Activated T-cell treated with anti-CD3 and anti-CD28 coated beads, Interleukin-2, amount 50 U/mL, for 72 hours (primary cell): ENCODE measurements at regions not wholly inside any gene's neighbourhood (a gene's known extent, or its start where the extent isn't known, plus 50 kb on each side); places are given as distances from the start of the nearest gene placed in this dataset.
"Not testable (repeated sequence)": the region's sequence is repeated elsewhere in the genome, so short reads cannot be mapped to it uniquely, and the experiment has no call there.

Experiments
- ATAC-seq, 2 donors: fragments of 150-1000 bp; cut with Tn5 transposase; replicated peaks in 1 of 2; 2 replicates each; pipeline ENCODE4 v1.10.0; 2021; ENCODE audit warnings: moderate library complexity in 2 of 2, mild to moderate bottlenecking in 1 of 2
- DNase-seq, 2 donors: peaks; one replicate each; pipeline ENCODE4 v3.0.0; 2021 to 2022; ENCODE audit warnings: mixed read lengths in 1 of 2
- H3K27ac Mint-ChIP-seq: one replicate; pipeline ENCODE4 v1.8.0; 2022; ENCODE audit warnings: mild to moderate bottlenecking, moderate library complexity, mixed read lengths
- H3K27me3 Mint-ChIP-seq: one replicate; pipeline ENCODE4 v1.8.0; 2022; ENCODE audit warnings: low read depth, mixed read lengths
- H3K36me3 Mint-ChIP-seq, 2 donors: one replicate each; pipeline ENCODE4 v1.8.0; 2022; ENCODE audit warnings: mixed read lengths in 2 of 2, mild to moderate bottlenecking in 1 of 2; ENCODE audit not compliant: insufficient read depth in 2 of 2
- H3K4me1 Mint-ChIP-seq: one replicate; pipeline ENCODE4 v1.8.0; 2022; ENCODE audit warnings: low read depth, mixed read lengths
- H3K4me3 Mint-ChIP-seq, 2 donors: one replicate each; pipeline ENCODE4 v1.8.0; 2022; ENCODE audit warnings: mild to moderate bottlenecking in 2 of 2, mixed read lengths in 2 of 2, moderate library complexity in 2 of 2
- H3K9me3 Mint-ChIP-seq, 2 donors: one replicate each; pipeline ENCODE4 v1.8.0; 2022; ENCODE audit warnings: mixed read lengths in 2 of 2

DNA sequence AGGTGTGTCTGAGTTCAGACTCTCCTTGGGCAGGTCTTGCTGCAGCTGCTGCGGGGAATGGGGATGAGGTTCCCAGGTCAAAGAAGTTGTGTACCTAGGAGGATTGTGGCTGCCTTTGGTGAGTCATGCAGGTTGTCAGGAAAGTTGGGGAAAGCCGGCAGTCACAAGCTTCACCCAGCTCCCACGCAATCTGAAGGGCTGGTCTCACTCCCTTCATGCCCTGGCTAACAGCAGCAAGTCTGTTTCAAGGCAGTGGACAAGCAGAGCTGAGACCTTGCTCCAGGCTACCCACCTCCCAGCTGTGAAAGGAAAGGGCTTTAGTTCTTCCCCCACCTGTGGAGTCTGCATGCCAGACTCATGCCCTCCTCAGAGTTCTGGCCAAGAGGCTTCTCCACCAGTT, 287.2 kb downstream of the DTHD1 start:
- no peak for ATAC-seq
- Mint-ChIP-seq H3K36me3 (no peaks in the 10 kb centered on the region), H3K4me1 (no peaks in the 10 kb centered on the region), H3K4me3 (no peak overlapping the region), H3K27me3 (no peaks in the 10 kb centered on the region), H3K27ac (no peak overlapping the region), H3K9me3 (peaks cover 0 to 5% of the 10 kb centered on the region in 2 donors)
- no peak for DNase-seq

DNA sequence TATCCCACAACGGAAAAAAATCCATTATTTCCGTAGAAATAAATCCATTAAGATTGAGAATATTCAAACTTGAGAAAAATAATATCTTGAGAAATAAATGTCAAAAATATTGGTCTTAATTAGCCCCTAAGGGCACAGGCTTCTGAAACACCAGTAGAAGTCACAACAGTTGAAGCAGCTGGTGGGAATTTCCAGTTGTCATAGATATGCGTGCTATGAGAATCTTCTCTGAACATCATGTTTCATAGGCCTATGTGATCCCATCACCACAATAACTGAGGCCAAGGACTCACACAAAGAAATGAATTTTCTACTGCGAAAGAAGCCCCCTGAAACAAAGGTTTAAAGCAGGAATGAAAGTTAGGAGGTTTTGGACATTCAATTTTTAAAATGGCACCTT, 292.0 kb downstream of the DTHD1 start:
- peaks cover 2 to 4% of the 10 kb centered on the region in 2 donors for H3K36me3 Mint-ChIP-seq
- H3K4me1 Mint-ChIP-seq = no peaks in the 10 kb centered on the region
- no peak overlapping the region for H3K27ac Mint-ChIP-seq
- no peak overlapping the region for H3K4me3 Mint-ChIP-seq
- H3K9me3 Mint-ChIP-seq = peaks cover 1 to 15% of the 10 kb centered on the region in 2 donors
- DNase-seq (no peak), ATAC-seq (no peak)
- H3K27me3 Mint-ChIP-seq = no peaks in the 10 kb centered on the region

DNA sequence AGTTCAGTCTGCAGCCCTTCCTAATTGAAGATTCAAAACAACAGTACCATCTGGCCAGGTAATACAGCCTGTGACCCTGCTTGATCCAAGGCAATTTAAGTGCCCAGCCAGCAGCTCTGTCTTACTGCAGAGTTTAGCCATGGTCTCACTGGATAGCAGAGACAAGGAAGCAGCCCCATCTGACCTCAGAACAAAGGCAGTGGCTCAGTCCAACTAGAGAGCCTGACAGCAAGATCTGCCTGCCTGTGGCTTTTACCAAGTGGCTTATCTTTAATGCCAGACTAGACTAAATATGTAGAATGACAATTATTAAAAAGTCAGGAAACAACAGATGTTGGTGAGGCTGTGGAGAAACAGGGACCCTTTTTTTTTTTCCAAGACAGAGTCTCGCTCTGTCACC, 293.4 kb downstream of the DTHD1 start:
- no peak overlapping the region for H3K27ac Mint-ChIP-seq
- H3K4me1 Mint-ChIP-seq = no peaks in the 10 kb centered on the region
- peaks cover 3 to 15% of the 10 kb centered on the region in 2 donors for H3K9me3 Mint-ChIP-seq
- ATAC-seq = no peak
- no peak for DNase-seq
- H3K27me3 Mint-ChIP-seq = no peaks in the 10 kb centered on the region
- no peak overlapping the region for H3K4me3 Mint-ChIP-seq
- H3K36me3 Mint-ChIP-seq = peaks cover 2 to 4% of the 10 kb centered on the region in 2 donors

DNA sequence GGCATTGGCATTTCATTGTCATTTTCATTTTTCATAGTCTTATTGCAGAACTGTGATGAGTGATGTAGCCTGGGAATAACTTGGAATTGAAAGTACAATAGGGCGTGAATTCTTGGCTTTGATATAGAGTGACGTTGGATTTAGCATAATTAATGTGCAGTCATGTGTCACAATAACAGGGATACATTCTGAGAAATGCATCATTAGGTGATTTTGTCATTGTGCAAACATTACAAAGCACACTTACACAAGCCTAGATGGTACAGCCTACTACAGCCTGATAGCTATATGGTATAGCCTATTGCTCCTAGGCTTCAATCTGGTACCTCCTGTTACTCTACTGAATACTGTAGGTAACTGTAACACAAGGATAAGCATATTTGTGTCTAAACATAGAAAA, 300.8 kb downstream of the DTHD1 start:
- no peaks in the 10 kb centered on the region for H3K4me1 Mint-ChIP-seq
- no peak for DNase-seq
- H3K9me3 Mint-ChIP-seq = peaks cover 0 to 1% of the 10 kb centered on the region in 2 donors
- H3K36me3 Mint-ChIP-seq = peaks cover 0 to 3% of the 10 kb centered on the region in 2 donors
- no peak overlapping the region for H3K4me3 Mint-ChIP-seq
- H3K27me3 Mint-ChIP-seq = no peaks in the 10 kb centered on the region
- no peak for ATAC-seq
- no peak overlapping the region for H3K27ac Mint-ChIP-seq

DNA sequence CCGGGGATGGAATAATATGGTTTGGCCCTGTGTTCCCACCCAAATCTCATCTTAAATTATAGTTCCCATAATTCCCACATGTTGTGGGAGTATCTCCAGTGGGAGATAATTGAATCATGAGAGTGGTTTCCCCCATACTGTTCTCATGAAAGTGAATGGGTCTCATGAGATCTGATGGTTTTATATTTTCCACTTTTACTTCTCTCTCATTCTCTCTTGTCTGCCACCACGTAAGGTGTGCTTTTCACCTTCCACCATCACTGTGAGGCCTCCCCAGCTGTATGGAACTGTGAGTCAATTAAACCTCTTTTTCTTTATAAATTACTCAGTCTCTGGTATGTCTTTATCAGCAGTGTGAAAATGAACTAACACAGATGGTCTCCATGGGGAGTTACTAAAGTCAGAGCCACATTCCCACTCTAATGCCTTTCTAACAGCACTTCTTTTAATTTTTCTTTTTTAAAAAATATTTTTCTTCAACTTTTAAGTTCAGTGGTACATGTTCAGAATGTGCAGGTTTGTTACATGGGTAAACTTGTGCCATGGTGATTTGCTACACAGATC, 306.6 kb downstream of the DTHD1 start:
- H3K27me3 Mint-ChIP-seq = no peaks in the 10 kb centered on the region
- ATAC-seq (peak in 1 of 2 donors; percentile 21), DNase-seq (no peak)
- H3K4me1 Mint-ChIP-seq = no peaks in the 10 kb centered on the region
- peaks cover 0 to 3% of the 10 kb centered on the region in 2 donors for H3K36me3 Mint-ChIP-seq
- H3K9me3 Mint-ChIP-seq = peaks cover 2 to 9% of the 10 kb centered on the region in 2 donors
- H3K27ac Mint-ChIP-seq = no peak overlapping the region
- no peak overlapping the region for H3K4me3 Mint-ChIP-seq

DNA sequence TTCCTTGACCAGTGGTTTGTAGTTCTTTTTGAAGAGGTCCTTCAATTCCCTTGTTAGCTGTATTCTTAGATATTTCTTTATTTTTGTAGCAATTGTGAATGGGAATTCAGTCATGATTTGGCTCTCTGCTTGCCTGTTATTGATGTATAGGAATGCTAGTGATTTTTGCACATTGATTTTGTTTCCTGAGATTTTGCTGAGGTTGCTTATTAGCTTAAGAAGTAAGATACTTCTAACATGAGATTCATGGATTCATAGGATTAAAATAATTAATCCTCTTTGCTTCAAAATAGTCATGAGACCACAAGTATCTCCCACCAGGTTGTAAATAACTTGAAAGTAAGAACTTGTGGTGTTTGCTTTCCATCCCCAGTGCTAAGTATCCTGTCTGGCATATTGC, 308.9 kb downstream of the DTHD1 start:
- DNase-seq (no peak), ATAC-seq (no peak)
- Mint-ChIP-seq H3K4me1 (no peaks in the 10 kb centered on the region), H3K27ac (no peak overlapping the region), H3K9me3 (peaks cover 2 to 9% of the 10 kb centered on the region in 2 donors), H3K36me3 (peaks cover 0 to 3% of the 10 kb centered on the region in 2 donors), H3K4me3 (no peak overlapping the region), H3K27me3 (no peaks in the 10 kb centered on the region)

DNA sequence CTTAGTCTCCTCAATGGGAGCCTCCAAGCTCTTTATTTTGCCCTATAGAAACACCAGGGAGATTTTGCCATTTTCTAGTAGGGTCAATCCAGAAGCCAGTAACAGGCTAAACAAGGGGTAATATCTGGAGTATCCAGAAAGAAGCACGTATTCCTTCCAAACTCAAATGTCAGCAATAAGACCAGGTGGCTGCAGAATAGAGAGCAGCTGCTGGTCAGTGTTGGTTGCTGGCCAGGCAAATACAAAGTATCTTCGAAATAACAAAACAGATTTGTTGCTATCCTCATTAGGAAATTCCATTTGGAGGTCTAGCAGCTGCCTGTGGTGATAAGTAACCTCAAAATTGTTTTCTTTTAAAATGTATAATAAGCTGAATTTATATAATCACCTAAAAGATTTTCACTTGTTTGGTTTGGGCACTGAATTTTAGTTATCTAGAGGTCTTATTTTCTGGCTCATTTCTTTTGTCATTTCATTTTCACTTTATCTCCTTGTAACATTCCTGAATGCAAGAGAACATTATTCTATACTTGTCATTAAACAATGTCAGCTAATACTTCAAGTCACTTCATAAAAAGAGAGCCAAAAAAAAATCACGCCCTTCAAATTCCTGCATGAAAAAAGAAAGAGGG, 320.6 kb downstream of the DTHD1 start:
- Mint-ChIP-seq H3K27me3 (no peaks in the 10 kb centered on the region), H3K4me1 (no peaks in the 10 kb centered on the region), H3K27ac (no peak overlapping the region), H3K4me3 (no peak overlapping the region), H3K36me3 (no peaks in the 10 kb centered on the region), H3K9me3 (no peaks in the 10 kb centered on the region)
- ATAC-seq (no peak), DNase-seq (no peak)

DNA sequence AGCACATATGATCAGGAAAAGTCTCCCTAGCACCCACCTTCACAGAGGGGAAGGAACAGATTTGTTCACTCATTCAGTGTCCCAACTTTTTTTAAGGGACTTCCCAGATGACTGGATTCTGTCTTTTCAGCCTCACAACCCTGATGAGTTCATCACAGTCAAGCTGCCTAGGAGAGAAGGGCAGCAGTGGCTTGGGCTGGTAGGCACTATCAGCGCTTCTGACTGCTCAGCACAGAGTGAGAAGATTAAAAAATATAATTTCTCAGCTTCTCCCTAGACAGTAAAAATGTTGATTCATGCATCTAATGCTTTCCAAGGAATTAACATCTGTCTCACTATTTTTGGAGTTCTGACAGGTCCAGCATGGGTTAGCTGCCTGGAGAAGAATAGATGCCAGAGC, 328.2 kb downstream of the DTHD1 start:
- no peak overlapping the region for H3K4me3 Mint-ChIP-seq
- H3K36me3 Mint-ChIP-seq = peaks cover 4 to 9% of the 10 kb centered on the region in 2 donors
- H3K27me3 Mint-ChIP-seq = peaks cover 12% of the 10 kb centered on the region
- no peaks in the 10 kb centered on the region for H3K4me1 Mint-ChIP-seq
- H3K27ac Mint-ChIP-seq = no peak overlapping the region
- no peak for DNase-seq
- H3K9me3 Mint-ChIP-seq = peaks cover 3 to 9% of the 10 kb centered on the region in 2 donors
- peak in 1 of 2 donors; percentile 43 for ATAC-seq

DNA sequence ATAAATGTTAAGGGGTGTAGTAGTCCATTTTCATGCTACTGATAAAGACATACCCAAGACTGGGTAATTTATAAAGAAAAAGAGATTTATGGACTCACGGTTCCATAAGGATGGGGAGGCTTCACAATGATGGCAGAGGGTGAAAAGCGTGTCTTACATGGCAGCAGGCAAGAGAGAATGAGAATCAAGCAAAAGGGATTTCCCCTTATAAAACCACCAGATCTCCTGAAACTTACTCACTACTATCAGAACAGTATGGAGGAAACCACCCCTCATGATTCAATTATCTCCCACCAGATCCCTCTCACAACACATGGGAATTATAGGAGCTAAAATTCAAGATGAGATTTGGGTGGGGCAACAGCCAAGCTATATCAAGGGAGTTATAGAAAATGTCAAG, 329.2 kb downstream of the DTHD1 start:
- H3K4me1 Mint-ChIP-seq = no peaks in the 10 kb centered on the region
- H3K27ac Mint-ChIP-seq = no peak overlapping the region
- H3K27me3 Mint-ChIP-seq = peaks cover 12% of the 10 kb centered on the region
- H3K9me3 Mint-ChIP-seq = peaks cover 3 to 9% of the 10 kb centered on the region in 2 donors
- ATAC-seq = peak; percentile 42 to 51
- DNase-seq = no peak
- peaks cover 4 to 9% of the 10 kb centered on the region in 2 donors for H3K36me3 Mint-ChIP-seq
- no peak overlapping the region for H3K4me3 Mint-ChIP-seq

DNA sequence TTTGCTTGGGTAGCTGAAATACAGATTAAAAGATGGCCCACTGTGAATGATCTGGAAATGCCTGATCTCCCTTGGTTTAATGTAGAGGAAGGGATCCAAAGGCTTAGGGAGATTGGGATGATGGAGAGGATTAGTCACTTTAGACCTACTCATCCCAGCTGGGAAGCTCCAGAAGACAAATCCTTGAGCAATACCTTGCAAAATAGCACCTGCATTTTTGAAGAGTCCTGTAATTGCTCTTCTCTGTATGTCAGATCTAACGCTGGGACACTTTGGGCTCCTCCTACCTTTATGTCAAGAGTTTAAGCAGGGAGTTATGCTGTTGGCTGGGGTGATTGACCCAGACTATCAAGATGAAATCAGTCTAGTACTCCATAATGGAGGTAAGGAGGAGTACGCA, 331.7 kb downstream of the DTHD1 start:
- Mint-ChIP-seq H3K9me3 (peaks cover 7 to 12% of the 10 kb centered on the region in 2 donors), H3K27me3 (peaks cover 12% of the 10 kb centered on the region)
- not testable (repeated sequence) for H3K4me3 Mint-ChIP-seq, DNase-seq, ATAC-seq, H3K27ac Mint-ChIP-seq, H3K4me1 Mint-ChIP-seq, H3K36me3 Mint-ChIP-seq

DNA sequence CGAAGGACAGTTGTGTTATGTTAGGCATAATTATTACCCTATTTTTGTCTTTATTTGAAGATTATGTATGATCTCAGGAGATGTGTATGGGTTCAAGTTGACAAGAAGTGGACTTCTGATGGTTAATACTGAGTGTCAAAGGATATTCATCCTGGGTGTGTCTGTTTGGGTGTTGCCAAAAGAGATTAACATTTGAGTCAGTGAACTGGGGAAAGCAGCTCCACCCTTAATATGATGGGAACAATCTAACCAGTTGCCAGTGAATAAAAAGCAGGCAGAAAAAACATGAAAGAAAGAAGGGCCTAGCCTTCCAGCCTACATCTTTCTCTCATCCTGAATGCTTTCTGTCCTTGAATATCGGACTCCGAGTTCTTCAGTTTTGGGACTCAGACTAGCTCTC, 332.6 kb downstream of the DTHD1 start:
- no peak for DNase-seq
- ATAC-seq = no peak
- H3K9me3 Mint-ChIP-seq = peaks cover 7 to 12% of the 10 kb centered on the region in 2 donors
- no peak overlapping the region for H3K4me3 Mint-ChIP-seq
- H3K36me3 Mint-ChIP-seq = peaks cover 4 to 9% of the 10 kb centered on the region in 2 donors
- no peaks in the 10 kb centered on the region for H3K4me1 Mint-ChIP-seq
- H3K27ac Mint-ChIP-seq = no peak overlapping the region
- H3K27me3 Mint-ChIP-seq = peaks cover 12% of the 10 kb centered on the region

DNA sequence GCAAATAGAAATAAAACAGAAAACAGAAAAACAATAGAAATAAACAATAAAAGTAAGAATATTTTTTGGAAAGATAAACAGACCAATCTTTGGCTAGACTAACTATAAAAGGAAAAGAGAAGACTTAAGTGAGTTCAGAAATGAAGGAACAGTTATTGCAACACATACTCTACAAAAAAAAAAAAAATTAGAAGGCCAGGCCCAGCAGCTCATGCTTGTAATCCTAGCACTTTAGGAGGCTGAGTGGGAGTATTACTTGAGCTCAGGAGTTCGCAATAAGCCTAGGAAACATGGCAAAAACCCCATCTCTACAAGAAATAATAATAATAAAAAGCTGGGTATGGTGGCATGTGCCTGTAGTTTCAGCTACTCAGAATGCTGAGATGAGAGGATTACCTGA, 336.7 kb downstream of the DTHD1 start:
- H3K4me1 Mint-ChIP-seq = no peaks in the 10 kb centered on the region
- ATAC-seq (no peak), DNase-seq (no peak)

DNA sequence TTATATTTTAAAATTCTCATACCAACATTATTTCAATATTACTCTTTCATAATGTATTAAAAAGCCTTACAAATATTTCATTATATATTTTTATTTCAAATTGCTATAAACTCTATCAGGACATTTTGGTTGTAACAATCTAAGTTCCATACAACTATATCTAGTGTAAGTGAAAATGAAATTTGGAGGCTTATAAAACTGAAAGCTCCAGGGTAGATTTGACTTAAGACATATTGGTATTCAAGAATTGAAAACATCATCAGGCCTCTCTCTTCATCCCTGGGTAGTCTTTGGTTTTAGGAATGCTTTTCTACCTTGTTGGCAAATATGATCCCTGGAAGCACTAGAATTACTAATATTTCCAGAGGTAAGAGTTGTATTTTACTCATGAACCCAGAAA, 342.6 kb downstream of the DTHD1 start:
- ATAC-seq (no peak), DNase-seq (no peak)
- no peak overlapping the region for H3K4me3 Mint-ChIP-seq
- no peak overlapping the region for H3K27ac Mint-ChIP-seq
- H3K36me3 Mint-ChIP-seq = no peaks in the 10 kb centered on the region
- H3K27me3 Mint-ChIP-seq = no peaks in the 10 kb centered on the region
- no peaks in the 10 kb centered on the region for H3K4me1 Mint-ChIP-seq
- H3K9me3 Mint-ChIP-seq = peaks cover 0 to 4% of the 10 kb centered on the region in 2 donors

More for the DNA sequence above, 336.7 kb downstream of the DTHD1 start:
- H3K36me3 Mint-ChIP-seq = no peaks in the 10 kb centered on the region
- peaks cover 3 to 4% of the 10 kb centered on the region in 2 donors for H3K9me3 Mint-ChIP-seq
- H3K27me3 Mint-ChIP-seq = peaks cover 5% of the 10 kb centered on the region
- H3K27ac Mint-ChIP-seq = no peak overlapping the region
- H3K4me3 Mint-ChIP-seq = no peak overlapping the region

DNA sequence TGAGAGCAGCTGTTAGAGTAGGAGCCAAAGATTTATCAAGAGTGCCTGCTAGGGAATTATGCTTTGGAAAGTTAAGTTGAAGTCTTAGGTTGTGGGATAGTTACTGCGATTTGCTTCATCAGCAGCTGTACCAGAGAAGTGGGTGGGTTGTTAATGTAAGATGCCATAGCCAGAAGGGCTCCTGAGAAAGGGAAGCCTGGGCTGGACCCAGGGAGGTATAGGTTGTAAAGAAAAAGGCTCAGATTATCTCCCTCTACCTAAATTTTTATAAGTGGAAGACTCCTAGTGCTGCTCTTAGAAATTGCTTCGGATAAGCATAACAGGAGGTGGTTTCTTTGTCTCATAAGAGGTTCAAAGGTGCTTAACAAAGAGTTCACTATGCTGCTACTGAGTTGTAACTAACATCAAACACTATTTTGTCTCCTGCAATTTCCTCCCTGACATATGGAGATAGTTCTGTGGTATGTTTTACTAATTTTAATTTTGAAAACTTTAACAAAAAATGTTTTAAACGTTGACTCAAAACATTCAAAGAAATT, 356.9 kb downstream of the DTHD1 start:
- Mint-ChIP-seq H3K4me3 (no peak overlapping the region), H3K4me1 (no peaks in the 10 kb centered on the region), H3K27me3 (no peaks in the 10 kb centered on the region), H3K36me3 (no peaks in the 10 kb centered on the region), H3K27ac (no peak overlapping the region), H3K9me3 (no peaks in the 10 kb centered on the region)
- DNase-seq (no peak), ATAC-seq (no peak)
